NCI-H2171 (cell line): ENCODE measurements at regions not wholly inside any gene's neighbourhood (a gene's known extent, or its start where the extent isn't known, plus 50 kb on each side); places are given as distances from the start of the nearest gene placed in this dataset.

Source experiments
- DNase-seq: peaks from one replicate; lab custom pipeline; 2025; lab: John Stamatoyannopoulos, UW

DNA sequence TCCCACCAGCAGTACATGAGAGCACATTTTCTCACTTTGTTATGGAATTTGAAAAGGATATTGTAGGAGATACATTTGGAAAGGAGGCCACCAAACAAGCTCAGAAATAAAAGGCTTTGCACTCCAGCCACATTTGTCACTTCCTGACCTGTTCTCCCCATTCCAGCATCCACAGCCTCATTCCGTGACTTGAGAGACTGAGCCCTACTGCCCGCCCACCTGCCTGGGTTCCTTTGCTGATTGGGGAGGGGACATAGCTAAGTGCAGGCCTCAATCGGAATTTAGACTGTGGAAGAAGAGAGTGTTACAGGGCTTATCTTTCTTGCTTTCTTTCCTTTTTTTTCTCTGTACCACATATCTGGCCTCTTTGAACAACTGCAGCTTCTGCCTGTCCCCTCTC lies 735.4 kb upstream of the TMEM132C start:
- DNase-seq = no peak

DNA sequence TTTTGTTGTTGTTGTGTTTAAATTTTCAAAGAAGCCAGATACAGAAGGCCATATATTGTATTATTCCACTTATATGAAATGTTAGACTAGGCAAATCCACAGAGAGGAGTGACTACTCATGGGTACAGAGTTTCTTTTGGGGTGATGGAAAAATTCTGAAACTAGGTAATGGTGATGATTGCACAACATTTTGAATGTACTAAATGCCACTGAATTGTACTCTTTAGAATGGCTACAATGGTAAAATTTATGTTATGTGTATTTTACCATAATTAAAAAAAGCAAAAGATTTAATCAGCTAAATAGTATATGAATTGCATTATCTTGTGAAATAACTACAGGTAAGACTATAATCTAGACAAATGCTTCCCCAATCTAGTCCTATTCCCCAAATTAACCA lies 733.6 kb upstream of the TMEM132C start:
- DNase-seq = no peak

GRCh38 chr12:127536833-127537428 lies 730.0 kb upstream of the TMEM132C start:
- no peak for DNase-seq

GRCh38 chr12:127538316-127538715 lies 728.7 kb upstream of the TMEM132C start:
- DNase-seq = no peak

DNA sequence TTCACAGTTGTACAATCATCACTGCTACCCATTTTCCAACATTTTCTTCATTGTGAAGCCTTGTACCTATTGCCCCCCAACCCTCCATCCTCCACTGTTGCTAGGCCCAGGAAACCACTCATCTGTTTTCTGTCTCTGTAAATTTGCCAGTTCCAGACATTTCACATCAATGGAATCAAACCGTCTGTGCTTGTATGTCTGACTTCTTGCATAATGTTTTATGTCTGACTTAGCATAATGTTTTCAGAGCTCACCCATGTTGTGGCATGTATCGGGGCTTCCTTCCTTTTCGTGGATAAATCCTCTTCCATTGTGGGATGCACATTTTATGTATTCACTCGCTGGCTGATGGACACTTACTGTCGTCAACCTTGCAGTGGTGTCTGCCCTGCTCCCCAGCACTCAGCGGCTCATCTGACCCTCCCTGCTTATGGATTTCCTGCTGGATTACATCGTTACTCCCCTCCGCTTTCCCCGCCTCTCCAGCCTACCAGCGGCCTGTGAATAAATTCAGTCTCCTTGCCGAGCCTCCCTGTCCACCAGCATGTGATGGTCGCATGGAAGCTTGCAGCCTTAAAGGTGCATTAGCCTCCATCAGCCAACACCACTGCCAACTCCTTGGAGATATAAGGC lies 727.6 kb upstream of the TMEM132C start:
- no peak for DNase-seq

DNA sequence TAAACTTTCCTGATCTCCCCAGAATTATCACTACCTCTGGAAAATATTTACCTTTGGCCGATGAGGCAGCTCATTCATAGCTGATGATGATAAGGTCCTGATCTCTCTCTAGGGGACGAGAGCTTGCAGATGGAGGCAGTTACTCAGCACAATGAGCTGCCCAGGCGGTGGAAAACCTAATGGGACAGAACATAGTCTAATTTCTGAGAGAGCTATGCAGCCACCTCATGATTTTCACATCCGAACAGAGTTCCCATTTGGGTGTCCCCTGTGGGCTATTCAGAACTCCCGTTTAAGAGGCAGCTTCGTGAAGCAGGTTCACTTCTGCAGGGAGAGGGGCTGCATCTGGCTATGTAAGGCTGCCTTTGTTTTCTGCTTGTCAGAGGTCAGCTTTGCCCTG lies 724.6 kb upstream of the TMEM132C start:
- DNase-seq = no peak

GRCh38 chr12:127542931-127543330 lies 724.0 kb upstream of the TMEM132C start:
- no peak for DNase-seq

DNA sequence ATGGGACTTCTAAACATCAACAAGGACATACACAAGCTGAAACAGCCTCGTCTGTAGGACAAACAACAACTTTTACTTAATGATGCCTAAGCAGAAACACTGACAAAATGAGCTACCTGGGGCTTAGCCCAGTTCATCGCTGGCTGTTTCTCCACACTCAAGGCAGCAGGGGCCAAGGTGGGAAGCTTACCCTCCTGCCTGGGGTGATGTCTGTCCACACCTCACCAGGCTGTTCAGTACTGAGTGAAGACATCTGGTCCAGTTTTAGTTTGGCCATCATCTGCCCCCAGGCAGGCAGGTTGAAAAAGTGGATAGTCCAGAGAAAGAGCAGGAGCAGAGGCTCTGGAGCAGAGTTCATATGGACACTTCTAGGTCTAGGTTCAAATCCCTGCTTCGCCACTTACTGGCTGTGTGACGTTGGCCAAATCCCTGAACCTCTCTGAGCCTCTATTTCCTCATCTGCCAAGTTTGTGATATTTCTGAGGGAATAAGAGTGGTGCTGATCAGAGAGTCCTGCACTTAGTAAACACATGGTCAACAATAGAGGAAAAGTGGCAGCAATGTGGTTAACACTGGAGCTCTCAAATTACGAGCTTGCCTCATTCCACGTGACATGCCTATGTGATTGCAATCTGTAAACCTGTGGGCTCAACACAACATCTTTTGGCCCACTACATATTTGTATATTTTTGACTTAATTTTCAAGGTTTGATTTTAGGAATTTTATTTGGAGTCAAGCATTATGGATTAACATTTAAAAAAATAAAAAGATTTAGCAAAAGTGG lies 720.1 kb upstream of the TMEM132C start:
- no peak for DNase-seq

GRCh38 chr12:127548123-127548553 lies 718.8 kb upstream of the TMEM132C start:
- DNase-seq = no peak

DNA sequence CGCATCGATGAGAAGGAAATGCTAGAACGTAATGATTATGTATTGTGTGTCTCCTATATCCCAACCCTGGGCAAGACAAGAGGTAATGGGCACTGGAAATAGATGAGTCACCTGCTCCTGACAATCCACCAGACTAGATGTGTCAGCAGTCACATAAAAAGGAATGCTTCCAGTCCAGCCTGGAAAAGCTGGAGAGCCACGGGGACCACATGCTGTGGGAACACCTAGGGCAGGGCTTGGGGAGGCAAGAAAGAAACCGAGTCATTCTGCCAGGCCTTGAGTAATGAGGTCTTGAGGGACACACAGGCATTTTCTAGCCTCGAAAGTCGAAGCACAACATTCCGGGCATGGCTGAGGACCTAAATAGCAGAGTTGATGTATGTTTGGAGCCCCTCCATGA lies 716.7 kb upstream of the TMEM132C start:
- DNase-seq = no peak

DNA sequence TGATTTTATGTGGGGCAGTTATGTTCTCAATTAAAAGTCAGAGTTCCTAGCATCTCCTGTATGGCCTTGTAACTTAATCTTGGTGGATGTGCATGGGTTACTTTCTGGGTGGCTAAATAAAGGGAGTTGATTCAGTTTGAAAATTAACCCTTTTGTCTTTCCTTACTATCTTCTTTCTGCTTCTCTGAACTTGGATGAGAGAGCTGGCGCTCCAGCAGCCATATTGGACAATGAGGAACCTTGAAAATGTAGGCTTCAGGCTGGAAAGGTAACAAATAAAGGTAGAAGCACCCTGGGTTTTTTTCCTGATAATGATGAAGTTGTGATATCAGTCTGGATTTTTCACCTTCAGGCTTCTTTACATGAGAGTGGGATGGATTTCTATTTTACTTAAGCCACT lies 714.1 kb upstream of the TMEM132C start:
- DNase-seq = no peak

DNA sequence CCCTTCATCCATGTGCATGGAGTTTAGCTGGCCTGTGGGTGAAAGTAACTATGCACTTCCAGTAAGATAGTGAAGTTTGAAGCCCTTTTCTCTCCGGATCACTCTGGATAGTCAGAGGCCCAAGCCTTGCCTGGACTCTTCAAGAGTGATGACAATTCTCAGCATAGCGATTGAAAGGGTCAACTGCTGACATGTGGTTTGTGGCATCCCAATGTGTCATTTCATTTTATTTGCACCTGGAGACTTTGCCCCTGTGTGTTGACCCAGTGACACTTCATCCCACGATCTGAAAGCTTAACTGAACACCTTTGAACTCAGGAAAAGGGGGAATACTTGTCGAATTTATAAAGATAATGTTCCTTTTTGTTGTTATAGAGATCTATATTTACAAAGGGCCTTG lies 711.9 kb upstream of the TMEM132C start:
- no peak for DNase-seq

- DNase-seq = no peak
These were observed 710.6 kb upstream of the TMEM132C start for GRCh38 chr12:127556231-127556886.

- no peak for DNase-seq
These were observed 708.6 kb upstream of the TMEM132C start for GRCh38 chr12:127558361-127558760.

DNA sequence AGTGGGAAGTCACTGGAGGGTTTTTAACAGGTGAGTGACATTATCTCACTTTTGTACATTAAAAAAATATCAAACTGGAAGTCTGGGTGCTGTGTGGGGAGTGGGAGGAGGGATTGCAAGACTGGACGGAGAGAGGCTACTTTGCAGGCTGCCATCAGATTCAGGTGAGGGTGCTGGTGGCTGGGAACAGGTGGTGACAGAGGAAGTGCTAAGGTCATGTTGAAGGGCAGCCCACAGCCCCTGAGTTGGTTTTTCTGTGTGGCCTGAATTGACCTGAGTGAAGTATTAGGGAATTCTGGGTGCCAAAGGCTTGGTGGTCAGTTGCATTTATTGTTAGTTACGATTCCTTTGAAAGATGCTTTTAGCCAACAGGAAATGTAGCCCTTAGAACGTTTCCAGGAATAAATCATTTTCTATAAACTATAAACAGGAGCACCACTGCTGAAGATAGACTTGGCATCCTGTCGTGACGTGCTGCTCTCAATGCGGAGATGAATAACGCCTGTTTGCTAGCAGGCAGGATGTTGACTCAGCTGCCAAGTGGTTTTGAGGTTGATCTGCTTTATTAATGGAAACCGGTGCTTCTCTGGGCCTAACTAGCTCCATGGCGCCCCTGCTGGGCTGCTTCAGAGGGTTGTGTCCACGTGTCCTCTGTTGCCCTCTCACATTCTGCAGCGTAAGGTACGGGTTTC lies 707.5 kb upstream of the TMEM132C start:
- peak; percentile 4 for DNase-seq

DNA sequence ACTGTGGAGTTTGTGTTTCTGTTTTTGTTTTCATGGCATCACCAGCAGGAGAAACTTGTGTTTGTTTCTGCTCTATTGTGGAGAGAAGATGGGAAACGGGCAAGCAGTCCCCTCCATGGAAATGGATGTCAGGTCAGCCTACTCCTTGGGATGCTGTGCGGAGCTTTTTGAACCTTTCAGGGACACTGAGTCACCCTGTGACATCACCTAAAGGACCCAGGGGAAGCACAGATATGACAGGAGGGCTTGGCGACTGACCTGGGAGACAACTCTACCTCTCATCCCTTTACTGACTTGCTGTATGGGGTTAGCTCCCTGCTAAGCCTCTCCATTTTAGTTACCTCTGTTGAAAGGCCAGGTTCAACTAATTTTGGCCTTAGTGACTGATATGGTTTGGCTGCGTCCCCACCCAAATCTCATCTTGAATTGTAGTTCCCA lies 706.9 kb upstream of the TMEM132C start:
- no peak for DNase-seq

- DNase-seq = no peak
These were observed 704.2 kb upstream of the TMEM132C start for GRCh38 chr12:127562816-127563215.

DNA sequence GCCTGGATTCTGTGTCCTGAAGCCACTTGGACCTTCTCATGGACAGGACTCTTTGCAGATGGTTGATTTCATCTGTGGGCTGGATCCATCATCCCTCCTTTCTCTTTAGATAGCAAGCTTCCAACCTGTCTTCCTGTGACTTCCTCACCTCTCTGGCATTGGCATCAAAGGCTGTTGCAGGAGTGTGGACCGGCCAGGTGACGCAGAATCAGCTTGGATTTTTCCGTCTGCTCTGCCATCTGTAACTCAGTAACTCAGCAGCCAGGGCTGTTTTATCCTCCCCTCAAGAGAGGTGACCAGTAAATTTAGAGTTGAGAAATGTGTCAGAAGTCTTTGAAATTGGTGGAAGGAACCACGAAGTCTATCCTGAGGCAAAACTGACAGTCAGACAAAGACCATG lies 701.7 kb upstream of the TMEM132C start:
- no peak for DNase-seq

DNA sequence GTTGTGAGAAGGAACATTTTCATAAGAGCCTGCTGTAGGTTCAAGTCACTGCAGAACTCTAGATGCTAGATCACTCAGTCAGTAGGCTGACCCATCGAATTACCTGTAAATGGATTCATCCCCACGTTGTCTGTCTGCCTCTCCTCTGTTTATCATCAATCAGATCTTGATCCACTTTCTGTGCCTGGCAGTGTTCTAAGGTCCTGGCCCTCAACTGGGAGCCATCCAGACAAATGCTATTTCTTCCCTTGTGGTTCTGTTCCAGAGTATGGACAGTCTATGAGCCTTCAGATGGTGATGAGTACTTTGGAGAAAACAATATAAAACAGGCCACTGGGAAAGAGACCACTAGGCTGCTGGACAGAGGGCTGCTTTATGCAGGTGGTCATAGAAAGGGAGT lies 699.4 kb upstream of the TMEM132C start:
- DNase-seq = no peak

GRCh38 chr12:127570387-127570786 lies 696.6 kb upstream of the TMEM132C start:
- DNase-seq = no peak

DNA sequence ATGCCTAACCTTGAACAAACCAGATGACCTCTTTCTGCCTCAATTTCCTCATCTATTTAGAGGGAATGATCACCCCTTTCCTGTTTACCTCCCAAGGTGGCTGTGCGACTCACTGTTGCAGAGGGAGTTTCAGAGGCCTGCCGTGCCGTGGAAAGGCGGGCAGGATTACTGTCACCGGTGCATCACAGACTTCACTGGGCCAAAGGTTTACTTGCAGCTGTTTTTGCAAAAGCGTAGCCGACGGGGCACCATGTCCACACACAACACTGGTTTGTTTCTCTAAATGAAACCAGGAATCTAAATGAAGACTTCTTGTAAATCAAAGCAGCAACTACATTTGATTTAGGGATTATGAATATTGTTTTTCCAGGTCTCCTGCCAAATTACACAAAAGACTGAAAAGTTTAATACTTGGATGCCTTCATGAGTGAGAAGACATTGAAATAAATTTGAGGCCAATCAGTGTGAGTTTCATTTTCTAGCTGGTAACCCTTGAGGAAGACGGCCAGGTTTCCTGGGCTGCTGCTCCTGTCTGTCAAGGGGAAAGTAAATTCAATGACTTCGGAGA lies 696.1 kb upstream of the TMEM132C start:
- DNase-seq = no peak

DNA sequence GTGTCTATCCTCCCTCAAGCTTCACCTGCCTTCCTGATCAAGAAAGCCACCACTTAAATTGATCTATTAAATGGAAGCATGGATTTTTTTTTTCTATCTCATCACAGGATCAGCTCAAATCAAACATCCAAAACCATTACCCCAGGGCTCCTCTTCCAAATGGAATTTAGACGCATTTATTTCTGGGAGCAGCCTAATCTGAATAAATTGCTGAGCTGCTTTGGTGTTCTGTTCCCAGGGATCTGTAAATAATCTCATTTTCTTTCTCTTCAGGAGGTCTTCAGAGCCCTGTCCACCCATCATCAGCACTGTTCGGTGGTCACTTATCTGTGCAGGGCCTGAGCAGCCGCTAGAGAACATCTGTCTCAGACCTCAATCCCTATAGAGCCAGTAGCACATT lies 695.4 kb upstream of the TMEM132C start:
- DNase-seq = no peak
